D721Med (cell line): ENCODE measurements at regions not wholly inside any gene's neighbourhood (a gene's known extent, or its start where the extent isn't known, plus 50 kb on each side); places are given as distances from the start of the nearest gene placed in this dataset.

Experiments
- DNase-seq: peaks from one replicate; pipeline ENCODE4 v3.0.0; 2011; ENCODE audit warnings: low spot score; ENCODE audit not compliant: insufficient read length
- FAIRE-seq: peaks from 2 replicates; lab custom pipeline; 2011; peaks lifted over from hg19 to GRCh38; lab: Jason Lieb, UNC
- CTCF ChIP-seq: IDR thresholded peaks from 2 replicates; pipeline ENCODE4 v1.5.1; 2012; ENCODE audit warnings: mild to moderate bottlenecking, control low read depth; ENCODE audit not compliant: insufficient read depth; ENCODE audit errors: missing control alignments

- no peak for TF ChIP-seq CTCF
- DNase-seq, result no peak
- FAIRE-seq, result no peak
These were observed 66.1 kb downstream of the LEPR start for GRCh38 chr1:65486613-65487012.

DNA sequence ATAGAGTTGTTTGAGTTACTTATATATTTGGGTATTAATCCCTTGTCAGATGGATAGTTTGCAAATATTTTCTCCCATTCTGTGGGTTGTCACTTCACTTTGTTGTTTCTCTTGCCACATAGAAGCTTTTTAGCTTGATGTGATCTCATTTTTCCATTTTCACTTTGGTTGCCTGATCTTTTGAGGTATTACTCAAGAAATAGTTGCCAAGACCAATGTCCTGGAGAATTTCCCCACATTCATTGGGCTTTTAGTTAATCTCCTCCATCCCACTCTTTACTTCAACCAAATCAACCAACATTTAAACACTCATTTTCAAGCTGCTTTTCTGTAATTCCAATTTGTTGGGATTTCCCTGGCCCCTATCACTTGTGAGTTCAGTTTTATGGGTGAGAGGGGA lies 69.0 kb downstream of the LEPR start:
- no peak for FAIRE-seq

GRCh38 chr1:65490231-65491009 lies 70.0 kb downstream of the LEPR start:
- no peak for DNase-seq

More for the DNA sequence above, 69.0 kb downstream of the LEPR start:
- TF ChIP-seq CTCF, result no peak
- DNase-seq, result no peak

DNA sequence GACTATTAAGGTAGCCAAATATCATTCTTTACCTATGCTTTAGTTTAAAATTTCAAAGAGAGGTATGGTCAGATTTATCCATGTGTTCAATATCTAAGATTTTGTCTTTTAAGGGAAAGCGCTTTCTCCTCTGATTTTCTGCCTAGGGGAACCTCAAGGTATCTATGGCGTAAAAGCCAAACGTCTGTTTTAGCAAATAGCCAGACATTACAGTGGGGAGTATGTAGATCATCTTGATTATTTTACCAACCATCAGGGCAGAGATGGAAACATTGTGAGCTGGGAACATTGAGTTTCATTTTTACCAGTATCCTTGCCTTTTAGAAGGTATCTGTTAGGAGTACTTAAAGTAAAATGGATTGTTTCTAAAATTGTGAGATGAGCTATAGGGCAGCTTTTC lies 71.0 kb downstream of the LEPR start:
- DNase-seq (no peak), FAIRE-seq (no peak)
- TF ChIP-seq CTCF, result no peak

More at GRCh38 chr1:65490231-65491009, 70.0 kb downstream of the LEPR start:
- TF ChIP-seq CTCF, result no peak
- no peak for FAIRE-seq

GRCh38 chr1:65493802-65494201 lies 73.3 kb downstream of the LEPR start:
- no peak for TF ChIP-seq CTCF
- FAIRE-seq (no peak), DNase-seq (no peak)

DNA sequence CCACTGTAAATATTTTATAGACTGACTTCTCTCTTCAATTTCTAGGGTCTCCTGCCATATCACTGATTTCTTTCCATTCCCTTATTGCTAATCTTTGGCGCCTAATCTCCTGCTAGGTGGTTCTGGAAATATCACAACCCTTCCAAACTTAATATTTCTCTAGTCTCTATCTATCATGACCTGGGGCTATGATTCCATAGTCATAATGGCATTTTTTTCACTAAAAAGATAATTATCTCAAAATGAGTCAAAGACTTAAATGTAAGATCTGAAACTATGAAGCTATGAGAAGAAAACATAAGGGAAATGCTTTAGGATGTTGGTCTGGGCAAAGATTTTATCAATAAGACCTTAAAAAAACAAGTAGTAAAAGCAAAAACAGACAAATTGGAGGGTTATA lies 74.2 kb downstream of the LEPR start:
- no peak for TF ChIP-seq CTCF
- FAIRE-seq, result no peak
- no peak for DNase-seq

- TF ChIP-seq CTCF, result no peak
- FAIRE-seq, result peak; percentile 66
- DNase-seq, result no peak
These were observed 74.7 kb downstream of the LEPR start for GRCh38 chr1:65495137-65495536.
